ENCODE measurements at regions not wholly inside any gene's neighbourhood (a gene's known extent, or its start where the extent isn't known, plus 50 kb on each side); places are given as distances from the start of the nearest gene placed in this dataset.
"Not testable (repeated sequence)": the region's sequence is repeated elsewhere in the genome, so short reads cannot be mapped to it uniquely, and the experiment has no call there.

- no peak for DNase-seq (ENCODE audit: low read depth)
These were observed 124.6 kb upstream of the CDK13 start for GRCh38 chr7:39825401-39825980.

GRCh38 chr7:39826166-39826565 lies 123.9 kb upstream of the CDK13 start:
- DNase-seq (ENCODE audit: low read depth) = no peak

- no peak for DNase-seq (ENCODE audit: low read depth)
These were observed 122.5 kb upstream of the CDK13 start for GRCh38 chr7:39827571-39827970.

DNA sequence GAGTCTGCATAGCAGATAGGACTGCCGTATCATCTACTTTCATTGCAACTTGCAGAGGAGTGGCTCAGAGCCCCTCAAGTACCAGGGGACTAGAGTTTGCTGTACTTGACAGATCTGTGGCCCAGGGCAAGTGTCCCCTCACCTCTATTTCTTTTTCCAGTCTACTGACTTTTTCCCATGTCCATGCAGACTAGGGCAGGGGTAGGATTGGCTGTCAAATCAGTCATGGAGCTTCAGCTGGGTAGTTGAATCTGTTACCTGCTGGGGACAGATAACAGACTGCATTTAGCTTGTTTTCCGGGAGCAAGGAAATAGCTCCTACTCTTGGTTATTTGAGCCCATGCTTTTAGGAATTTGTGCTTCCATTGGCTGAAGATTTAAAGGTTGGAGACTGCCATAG lies 121.0 kb upstream of the CDK13 start:
- DNase-seq (ENCODE audit: low read depth) = no peak

GRCh38 chr7:39832519-39833085 lies 117.5 kb upstream of the CDK13 start:
- no peak for DNase-seq (ENCODE audit: low read depth)

GRCh38 chr7:39833180-39833799 lies 116.8 kb upstream of the CDK13 start:
- DNase-seq (ENCODE audit: low read depth) = peak; percentile 22

GRCh38 chr7:39833865-39834634 lies 116.0 kb upstream of the CDK13 start:
- DNase-seq (ENCODE audit: low read depth) = not testable (repeated sequence)

DNA sequence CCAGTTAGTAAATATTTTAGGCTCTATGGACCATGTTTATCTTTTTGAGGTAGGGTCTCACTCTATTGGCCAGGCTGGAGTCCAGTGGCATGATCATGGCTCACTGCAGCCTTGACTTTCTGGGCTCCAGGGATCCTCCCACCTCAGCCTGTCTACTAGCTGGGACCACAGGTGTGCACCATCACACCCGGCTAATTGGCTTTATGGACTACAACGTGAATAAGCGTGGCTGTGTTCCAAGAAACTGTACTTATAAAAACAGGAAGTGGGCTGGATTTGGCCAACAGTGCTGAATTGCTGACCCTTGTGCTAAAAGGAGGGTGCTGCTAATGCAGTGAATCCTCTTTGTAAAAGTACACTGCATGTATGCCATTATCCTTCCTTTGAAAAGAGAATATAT lies 111.7 kb upstream of the CDK13 start:
- DNase-seq (ENCODE audit: low read depth) = peak; percentile 68

DNA sequence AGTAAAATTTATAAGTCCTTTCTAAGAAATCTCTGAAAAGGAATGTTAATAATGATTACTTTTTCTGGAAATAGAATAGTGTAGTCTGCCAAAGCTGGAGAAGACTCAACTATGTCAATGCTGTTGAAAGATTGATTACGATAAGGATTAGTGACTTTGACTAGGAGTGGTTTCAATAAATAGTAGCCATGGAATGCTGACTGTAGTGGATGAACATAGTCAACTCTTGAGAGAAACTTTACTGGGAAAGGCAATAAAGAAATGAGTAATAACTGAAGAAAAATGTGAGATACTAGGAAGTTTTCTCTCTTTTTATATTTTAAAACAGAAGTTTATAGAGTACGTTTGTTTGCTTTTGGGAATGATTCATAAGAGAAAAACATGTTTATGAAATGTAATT lies 105.0 kb upstream of the CDK13 start:
- no peak for DNase-seq (ENCODE audit: low read depth)

- DNase-seq (ENCODE audit: low read depth) = peak; percentile 59
These were observed 102.8 kb upstream of the CDK13 start for GRCh38 chr7:39847227-39847626.

GRCh38 chr7:39851466-39852045 lies 98.5 kb upstream of the CDK13 start:
- DNase-seq (ENCODE audit: low read depth) = no peak

- DNase-seq (ENCODE audit: low read depth) = not testable (repeated sequence)
These were observed 95.3 kb upstream of the CDK13 start for GRCh38 chr7:39854616-39855324.

DNA sequence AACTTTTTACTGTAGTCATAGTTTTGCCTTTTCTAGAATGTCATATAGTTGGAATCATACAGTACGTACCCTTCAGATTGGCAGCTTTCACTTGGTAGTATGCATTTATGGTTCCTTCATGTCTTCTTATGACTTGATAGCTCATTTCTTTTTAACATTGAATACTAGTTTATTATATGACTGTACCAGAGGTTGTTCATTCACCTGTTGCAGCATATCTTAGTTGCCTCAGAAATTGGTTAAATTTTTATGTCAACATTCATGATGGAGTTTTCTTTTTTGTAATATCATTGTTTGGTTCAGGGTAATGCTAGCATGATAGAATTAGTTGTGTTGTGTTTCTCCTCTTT lies 94.8 kb upstream of the CDK13 start:
- DNase-seq (ENCODE audit: low read depth) = no peak

DNA sequence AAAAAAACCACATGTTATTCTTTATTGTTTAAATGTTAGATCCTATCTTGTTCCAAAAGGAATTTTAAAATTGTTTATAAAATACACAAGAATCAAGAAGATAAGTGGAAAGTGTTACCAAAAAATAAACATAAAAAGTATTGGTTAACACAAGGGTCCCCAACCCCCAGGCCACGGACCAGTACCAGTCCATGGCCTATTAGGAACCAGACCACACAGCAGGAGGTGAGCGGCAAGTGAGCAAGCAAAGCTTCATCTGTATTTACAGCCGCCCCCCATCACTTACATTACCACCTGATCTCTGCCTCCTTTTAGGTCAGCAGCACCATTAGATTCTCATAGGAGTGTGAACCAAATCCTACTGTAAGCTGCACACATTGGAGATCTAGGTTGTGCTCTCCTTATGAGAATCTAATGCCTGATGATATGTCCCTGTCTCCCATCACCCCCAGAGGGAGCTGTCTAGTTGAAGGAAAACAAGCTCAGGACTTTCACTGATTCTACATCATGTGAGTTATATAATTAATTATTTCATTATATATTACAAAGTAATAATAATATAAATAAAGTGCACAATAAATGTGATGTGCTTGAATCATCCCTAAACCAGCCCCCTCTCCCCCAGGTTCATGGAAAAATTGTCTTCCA lies 86.3 kb upstream of the CDK13 start:
- DNase-seq (ENCODE audit: low read depth) = peak; percentile 31

- not testable (repeated sequence) for DNase-seq (ENCODE audit: low read depth)
These were observed 80.1 kb upstream of the CDK13 start for GRCh38 chr7:39869888-39870522.

DNA sequence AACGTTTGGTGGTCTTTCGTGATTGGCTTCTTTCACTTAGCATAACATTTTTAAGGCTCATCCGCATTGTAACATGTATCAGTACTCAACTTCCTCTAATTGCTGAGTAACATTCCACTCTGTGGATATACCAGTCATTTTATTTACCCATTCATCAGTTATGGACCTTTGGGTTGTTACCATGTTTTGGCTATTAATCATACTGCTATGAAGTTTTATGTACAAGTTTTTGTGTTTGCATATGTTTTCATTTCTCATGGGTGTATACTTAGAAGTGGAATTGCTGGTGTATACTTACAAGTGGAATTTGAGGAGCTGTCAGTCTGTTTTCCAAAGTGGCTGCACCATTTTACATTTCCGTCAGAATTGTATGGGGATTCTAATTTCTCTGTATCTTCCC lies 78.4 kb upstream of the CDK13 start:
- DNase-seq (ENCODE audit: low read depth) = not testable (repeated sequence)

GRCh38 chr7:39880556-39880955 lies 69.5 kb upstream of the CDK13 start:
- DNase-seq (ENCODE audit: low read depth) = peak; percentile 78

DNA sequence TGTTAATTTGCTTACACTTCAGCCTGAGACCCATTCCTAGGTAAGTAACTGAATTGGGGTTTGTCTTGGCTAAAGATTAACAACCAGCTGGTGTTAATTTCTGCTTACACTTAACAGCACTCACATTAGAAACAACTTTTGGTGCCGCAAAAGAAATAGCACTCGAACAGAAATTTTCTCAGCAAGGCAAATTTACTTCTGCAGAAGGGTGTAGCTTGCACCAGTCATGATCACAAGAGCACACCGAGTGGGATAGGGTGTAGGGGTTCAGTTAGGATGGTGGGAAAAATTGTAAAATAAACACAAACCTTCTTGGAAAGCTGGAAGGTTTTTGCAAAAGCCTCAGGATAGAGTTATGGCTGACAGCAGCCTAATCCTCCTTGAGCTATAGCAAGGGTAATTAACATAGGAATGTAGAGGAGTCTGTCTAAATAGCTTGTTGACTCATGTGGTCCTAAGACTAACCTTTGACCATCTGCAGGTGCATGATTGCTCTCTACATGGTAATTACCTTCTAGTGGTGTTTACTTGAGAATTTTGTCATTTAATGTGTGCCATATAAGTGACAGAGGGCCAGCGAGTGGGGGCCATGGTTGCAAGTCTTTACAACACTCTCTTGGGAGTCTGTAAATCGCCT lies 67.8 kb upstream of the CDK13 start:
- DNase-seq (ENCODE audit: low read depth) = no peak

- peak; percentile 21 for DNase-seq (ENCODE audit: low read depth)
These were observed 66.2 kb upstream of the CDK13 start for GRCh38 chr7:39883812-39884390.

DNA sequence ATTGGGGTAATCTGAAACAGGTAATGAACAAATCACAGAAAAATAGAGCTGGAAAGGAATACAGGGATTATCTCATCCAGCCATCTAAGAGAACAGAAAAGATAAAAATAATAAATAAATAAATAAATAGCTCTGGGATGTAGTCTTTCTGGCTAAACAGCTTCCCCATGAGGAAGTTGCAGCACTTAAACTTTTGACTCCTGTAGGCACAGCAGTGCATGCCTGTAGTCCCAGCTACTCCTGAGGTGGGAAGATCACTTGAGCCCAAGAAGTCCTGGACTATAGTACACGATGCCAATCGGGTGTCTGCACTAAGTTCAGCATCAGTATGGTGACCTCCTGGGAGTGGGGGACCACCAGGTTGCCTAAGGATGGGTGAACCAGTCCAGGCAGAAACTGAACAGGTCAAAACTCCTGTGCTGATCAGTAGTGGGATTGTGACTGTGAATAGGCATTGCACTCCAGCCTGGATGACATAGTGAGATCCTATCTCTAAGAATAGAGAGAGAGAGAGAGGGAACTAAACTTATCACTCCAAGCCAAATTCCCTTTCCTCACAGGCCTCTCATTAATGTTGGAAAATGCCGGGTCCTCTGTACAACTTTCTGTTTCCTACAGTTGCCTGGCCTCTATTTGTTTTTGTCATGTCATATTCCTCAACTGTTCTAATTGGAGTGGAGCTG lies 61.7 kb upstream of the CDK13 start:
- no peak for DNase-seq (ENCODE audit: low read depth)
